H9 (cell line): ENCODE measurements at regions not wholly inside any gene's neighbourhood (a gene's known extent, or its start where the extent isn't known, plus 50 kb on each side); places are given as distances from the start of the nearest gene placed in this dataset.

Experiments
- DNase-seq: peaks from one replicate; pipeline ENCODE4 v3.0.0-alpha.2; 2017
- H2AFZ ChIP-seq: one replicate; pipeline ENCODE4 v1.6.1; 2013; ENCODE audit warnings: mild to moderate bottlenecking, low read length, control low read depth, moderate library complexity
- H2AK5ac ChIP-seq: 2 replicates; pipeline ENCODE4 v1.6.1; 2013; ENCODE audit warnings: low read length, control low read depth, mixed read lengths; ENCODE audit not compliant: insufficient read length
- H2BK120ac ChIP-seq: one replicate; pipeline ENCODE4 v1.6.1; 2013; ENCODE audit warnings: low read depth, mild to moderate bottlenecking, low read length, control low read depth, inconsistent platforms; ENCODE audit not compliant: poor library complexity, severe bottlenecking
- H2BK12ac ChIP-seq: 2 replicates; pipeline ENCODE4 v1.6.1; 2013; ENCODE audit warnings: low read length, control low read depth, mixed read lengths, low read depth; ENCODE audit not compliant: insufficient read length
- H2BK15ac ChIP-seq: 2 replicates; pipeline ENCODE4 v1.6.1; 2013; ENCODE audit warnings: low read depth, low read length, control low read depth
- H2BK20ac ChIP-seq: one replicate; pipeline ENCODE4 v1.6.1; 2013; ENCODE audit warnings: low read depth, mild to moderate bottlenecking, low read length, control low read depth, inconsistent platforms; ENCODE audit not compliant: poor library complexity, severe bottlenecking
- H2BK5ac ChIP-seq: 2 replicates; pipeline ENCODE4 v1.6.1; 2013; ENCODE audit warnings: low read length, control low read depth, mixed read lengths; ENCODE audit not compliant: insufficient read length
- H3K14ac ChIP-seq: 2 replicates; pipeline ENCODE4 v1.6.1; 2013; ENCODE audit warnings: low read length, control low read depth; ENCODE audit not compliant: insufficient read depth
- H3K18ac ChIP-seq: 2 replicates; pipeline ENCODE4 v1.6.1; 2013; ENCODE audit warnings: low read depth, mild to moderate bottlenecking, mixed read lengths, low read length, control low read depth; ENCODE audit not compliant: insufficient read length
- H3K23ac ChIP-seq: 2 replicates; pipeline ENCODE4 v1.6.1; 2013; ENCODE audit warnings: low read length, control low read depth, mixed read lengths, low read depth; ENCODE audit not compliant: insufficient read length
- H3K23me2 ChIP-seq: 2 replicates; pipeline ENCODE4 v1.6.1; 2013; ENCODE audit warnings: low read depth, mild to moderate bottlenecking, mixed read lengths, low read length, control low read depth; ENCODE audit not compliant: insufficient read length, poor library complexity, severe bottlenecking
- H3K27ac ChIP-seq: 2 replicates; pipeline ENCODE4 v1.5.1; 2013; ENCODE audit warnings: low read length, control low read depth, mixed read lengths, low read depth; ENCODE audit not compliant: insufficient read length
- H3K27me3 ChIP-seq: 2 replicates; pipeline ENCODE4 v1.6.1; 2013; ENCODE audit warnings: low read length, control low read depth, inconsistent platforms; ENCODE audit not compliant: insufficient read depth
- H3K4ac ChIP-seq: 2 replicates; pipeline ENCODE4 v1.6.1; 2013; ENCODE audit warnings: low read depth, mild to moderate bottlenecking, control low read depth, inconsistent platforms, low read length, moderate library complexity
- H3K4me1 ChIP-seq: 2 replicates; pipeline ENCODE4 v1.6.1; 2013; ENCODE audit warnings: low read length, control low read depth, inconsistent platforms; ENCODE audit not compliant: insufficient read depth
- H3K4me2 ChIP-seq: 2 replicates; pipeline ENCODE4 v1.6.1; 2013; ENCODE audit warnings: low read length, control low read depth, mixed read lengths; ENCODE audit not compliant: insufficient read length, insufficient read depth
- H3K56ac ChIP-seq: 2 replicates; pipeline ENCODE4 v1.6.1; 2013; ENCODE audit warnings: low read depth, mild to moderate bottlenecking, mixed read lengths, low read length, control low read depth; ENCODE audit not compliant: insufficient read length
- H3K79me1 ChIP-seq: 2 replicates; pipeline ENCODE4 v1.6.1; 2013; ENCODE audit warnings: low read depth, mild to moderate bottlenecking, moderate library complexity, low read length, control low read depth, inconsistent platforms; ENCODE audit not compliant: insufficient read depth, poor library complexity, severe bottlenecking
- H3K79me2 ChIP-seq: 2 replicates; pipeline ENCODE4 v1.6.1; 2013; ENCODE audit warnings: low read length, control low read depth, inconsistent platforms; ENCODE audit not compliant: insufficient read depth
- H3K9ac ChIP-seq: 2 replicates; pipeline ENCODE4 v1.6.1; 2013; ENCODE audit warnings: low read length, control low read depth, mixed read lengths; ENCODE audit not compliant: insufficient read length; ENCODE audit errors: extremely low read depth
- H3K9me3 ChIP-seq: one replicate; pipeline ENCODE4 v1.6.1; 2013; ENCODE audit warnings: low read depth, low read length, inconsistent platforms; ENCODE audit not compliant: control insufficient read depth
- H3T11ph ChIP-seq: one replicate; pipeline ENCODE4 v1.6.1; 2013; ENCODE audit warnings: mild to moderate bottlenecking, low read length, control low read depth, inconsistent platforms
- H4K20me1 ChIP-seq: one replicate; pipeline ENCODE4 v1.6.1; 2013; ENCODE audit not compliant: control insufficient read depth, insufficient read length, insufficient read depth
- H4K5ac ChIP-seq: 2 replicates; pipeline ENCODE4 v1.6.1; 2013; ENCODE audit warnings: low read depth, mild to moderate bottlenecking, mixed read lengths, low read length, control low read depth; ENCODE audit not compliant: insufficient read length
- H4K8ac ChIP-seq: replicated peaks from 2 replicates; pipeline ENCODE4 v1.6.1; 2013; ENCODE audit warnings: low read length, control low read depth, mixed read lengths, low read depth; ENCODE audit not compliant: insufficient read length
- H4K91ac ChIP-seq: 2 replicates; pipeline ENCODE4 v1.6.1; 2013; ENCODE audit warnings: low read depth, mild to moderate bottlenecking, moderate library complexity, mixed read lengths, low read length, control low read depth; ENCODE audit not compliant: insufficient read length
- H3K27ac Mint-ChIP-seq, 3 experiments: 2 replicates in 2 of 3; 3 replicates in 1 of 3; pipeline ENCODE4 v1.8.0; 2020 to 2021; ENCODE audit warnings: mixed read lengths in 3 of 3, mild to moderate bottlenecking in 1 of 3, moderate library complexity in 1 of 3
- H3K27me3 Mint-ChIP-seq: 2 replicates; pipeline ENCODE4 v1.8.0; 2021; ENCODE audit warnings: low read depth, mild to moderate bottlenecking, moderate library complexity, mixed read lengths
- H3K36me3 Mint-ChIP-seq, 3 experiments: 2 replicates in 2 of 3; 3 replicates in 1 of 3; pipeline ENCODE4 v1.8.0; 2020 to 2021; ENCODE audit warnings: low read depth in 3 of 3, mixed read lengths in 3 of 3; ENCODE audit not compliant: insufficient read depth in 1 of 3
- H3K4me1 Mint-ChIP-seq, 2 experiments: 2 replicates each; pipeline ENCODE4 v1.8.0; 2020; ENCODE audit warnings: mixed read lengths in 2 of 2
- H3K4me3 Mint-ChIP-seq, 2 experiments: 2 replicates in 1 of 2; 3 replicates in 1 of 2; pipeline ENCODE4 v1.8.0; 2020 to 2021; ENCODE audit warnings: mild to moderate bottlenecking in 2 of 2, mixed read lengths in 2 of 2, moderate library complexity in 1 of 2
- H3K9me3 Mint-ChIP-seq, 2 experiments: 2 replicates in 1 of 2; 3 replicates in 1 of 2; pipeline ENCODE4 v1.8.0; 2020; ENCODE audit warnings: mild to moderate bottlenecking in 2 of 2, mixed read lengths in 2 of 2, moderate library complexity in 1 of 2
- WGBS: extraction: QIAGEN DNeasy Blood & Tissue Kit; methylation state at CpG from one replicate; pipeline ENCODE4 v1.1.7; 2013; ENCODE audit warnings: missing lambda C conversion rate, low lambda C conversion rate, mixed read lengths; ENCODE audit not compliant: insufficient read length; ENCODE audit errors: extremely low coverage; 5-methylcytosine and 5-hydroxymethylcytosine counted together
- TF ChIP-seq, protein P1 (sequence below): fragments of 200-600 bp; sonication (generic); conservative IDR thresholded peaks from 3 replicates; pipeline ENCODE4 v1.8.0; 2021; ENCODE audit warnings: antibody characterized with exemption, mild to moderate bottlenecking

DNA sequence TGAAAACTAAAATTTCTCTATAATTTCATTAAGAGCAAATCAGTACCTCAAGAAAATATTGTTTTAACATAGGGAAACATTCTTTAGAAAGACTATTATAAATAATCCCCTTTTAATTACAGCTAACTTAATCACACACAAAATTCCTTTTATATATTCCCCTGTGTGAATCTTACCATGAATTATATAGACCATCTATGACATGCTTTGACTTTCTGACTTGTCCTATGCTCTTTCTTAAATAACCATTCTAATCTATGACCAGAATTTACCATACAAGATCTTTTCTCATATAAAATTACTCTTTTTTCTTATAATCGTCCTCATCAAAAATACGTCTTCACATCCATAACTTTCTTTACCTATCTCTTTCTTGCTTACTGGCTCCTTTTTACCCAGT, 824.2 kb upstream of the FAM98A start:
- peaks cover 18 to 57% (median 40%) of the 10 kb centered on the region in 3 experiments for H3K36me3 Mint-ChIP-seq
- H4K91ac ChIP-seq, result no peak overlapping the region
- WGBS, result 100% methylated on average over 2 of the region's 2 CpGs
- no peaks in the 10 kb centered on the region for H3K27me3 Mint-ChIP-seq
- no peak overlapping the region for H3K56ac ChIP-seq
- H3K4me3 Mint-ChIP-seq, result no peak overlapping the region
- no peak overlapping the region for H2BK5ac ChIP-seq
- no peaks in the 10 kb centered on the region for H3K79me2 ChIP-seq
- H3K27me3 ChIP-seq, result no peaks in the 10 kb centered on the region
- H3K23ac ChIP-seq, result no peak overlapping the region
- no peak overlapping the region for H4K5ac ChIP-seq
- no peak for DNase-seq
- H2AK5ac ChIP-seq, result no peak overlapping the region
- no peak overlapping the region for H2BK12ac ChIP-seq
- peaks cover 50 to 60% of the 10 kb centered on the region in 2 experiments for H3K9me3 Mint-ChIP-seq
- H4K20me1 ChIP-seq, result no peaks in the 10 kb centered on the region
- H3K9me3 ChIP-seq, result peaks cover 10% of the 10 kb centered on the region
- no peak overlapping the region for H2BK20ac ChIP-seq
- no peak overlapping the region for H3T11ph ChIP-seq
- H3K79me1 ChIP-seq, result no peaks in the 10 kb centered on the region
- no peak overlapping the region for H3K27ac Mint-ChIP-seq
- no peak overlapping the region for H3K14ac ChIP-seq
- H3K4ac ChIP-seq, result no peak overlapping the region
- no peaks in the 10 kb centered on the region for H3K4me1 Mint-ChIP-seq
- H4K8ac ChIP-seq, result no peak overlapping the region
- TF ChIP-seq, protein P1, sequence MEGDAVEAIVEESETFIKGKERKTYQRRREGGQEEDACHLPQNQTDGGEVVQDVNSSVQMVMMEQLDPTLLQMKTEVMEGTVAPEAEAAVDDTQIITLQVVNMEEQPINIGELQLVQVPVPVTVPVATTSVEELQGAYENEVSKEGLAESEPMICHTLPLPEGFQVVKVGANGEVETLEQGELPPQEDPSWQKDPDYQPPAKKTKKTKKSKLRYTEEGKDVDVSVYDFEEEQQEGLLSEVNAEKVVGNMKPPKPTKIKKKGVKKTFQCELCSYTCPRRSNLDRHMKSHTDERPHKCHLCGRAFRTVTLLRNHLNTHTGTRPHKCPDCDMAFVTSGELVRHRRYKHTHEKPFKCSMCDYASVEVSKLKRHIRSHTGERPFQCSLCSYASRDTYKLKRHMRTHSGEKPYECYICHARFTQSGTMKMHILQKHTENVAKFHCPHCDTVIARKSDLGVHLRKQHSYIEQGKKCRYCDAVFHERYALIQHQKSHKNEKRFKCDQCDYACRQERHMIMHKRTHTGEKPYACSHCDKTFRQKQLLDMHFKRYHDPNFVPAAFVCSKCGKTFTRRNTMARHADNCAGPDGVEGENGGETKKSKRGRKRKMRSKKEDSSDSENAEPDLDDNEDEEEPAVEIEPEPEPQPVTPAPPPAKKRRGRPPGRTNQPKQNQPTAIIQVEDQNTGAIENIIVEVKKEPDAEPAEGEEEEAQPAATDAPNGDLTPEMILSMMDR, result no peak
- no peak overlapping the region for H3K4me2 ChIP-seq
- H3K9ac ChIP-seq, result no peak overlapping the region
- no peaks in the 10 kb centered on the region for H3K23me2 ChIP-seq
- H2BK120ac ChIP-seq, result no peak overlapping the region
- H2BK15ac ChIP-seq, result no peak overlapping the region
- no peaks in the 10 kb centered on the region for H3K4me1 ChIP-seq
- H3K27ac ChIP-seq, result no peak overlapping the region
- no peak overlapping the region for H3K18ac ChIP-seq
- H2AFZ ChIP-seq, result no peak overlapping the region
